Right ventricle myocardium inferior (tissue), 1 donor: ENCODE measurements at regions not wholly inside any gene's neighbourhood (a gene's known extent, or its start where the extent isn't known, plus 50 kb on each side); places are given as distances from the start of the nearest gene placed in this dataset.

ENCODE experiments used
- ATAC-seq: fragments of 200-7000 bp; cut with Tn5 transposase; one replicate; pipeline ENCODE4 v1.9.1; 2020; ENCODE audit warnings: mild to moderate bottlenecking, moderate library complexity
- DNase-seq: peaks from one replicate; pipeline ENCODE4 v3.0.0; 2021; ENCODE audit errors: missing footprints
- intact Hi-C: fragments of 100-400 bp; cut with DNase I; formaldehyde crosslinking; loops from one replicate; pipeline ENCODE4 v1.11.0; 2022
- donor health status: DM: no; HTN: yes; CAD: no; lungs with severe emphysema.

- intact Hi-C loops: no loop called here
- DNase-seq (no peak), ATAC-seq (no peak)
Observed at GRCh38 chr2:72008608-72009007, 139.1 kb downstream of the CYP26B1 start.

- ATAC-seq: no peak
- no peak for DNase-seq
- intact Hi-C loops: no loop called here
Observed at GRCh38 chr2:72007402-72007801, 140.3 kb downstream of the CYP26B1 start.

GRCh38 chr2:72006188-72006736, 141.4 kb downstream of the CYP26B1 start:
- no peak for ATAC-seq
- DNase-seq: no peak
- intact Hi-C loops: no loop called here

- no peak for DNase-seq
- intact Hi-C loops: no loop called here
Observed at GRCh38 chr2:72004976-72005375, 142.7 kb downstream of the CYP26B1 start.

GRCh38 chr2:72004201-72004915, 143.3 kb downstream of the CYP26B1 start:
- no peak for ATAC-seq
- DNase-seq: no peak
- intact Hi-C loops: no loop called here

More at GRCh38 chr2:72004976-72005375, 142.7 kb downstream of the CYP26B1 start:
- ATAC-seq: no peak

- intact Hi-C loops: no loop called here
- no peak for ATAC-seq
- no peak for DNase-seq
Observed at GRCh38 chr2:72003796-72004195, 143.9 kb downstream of the CYP26B1 start.

GRCh38 chr2:72003124-72003523, 144.5 kb downstream of the CYP26B1 start:
- DNase-seq (no peak), ATAC-seq (no peak)
- intact Hi-C loops: no loop called here

- intact Hi-C loops: no loop called here
- no peak for ATAC-seq
- DNase-seq: no peak
Observed at GRCh38 chr2:72001937-72002690, 145.5 kb downstream of the CYP26B1 start.

- ATAC-seq (no peak), DNase-seq (no peak)
- intact Hi-C loops: no loop called here
Observed at GRCh38 chr2:72000110-72000509, 147.6 kb downstream of the CYP26B1 start.

- intact Hi-C loops: loop anchor here (5.0 kb wide), 2 partner anchors 197 to 452 kb away; no protein-coding TSS in a partner anchor
- no peak for ATAC-seq
Observed at GRCh38 chr2:71999580-71999979, 148.1 kb downstream of the CYP26B1 start.

GRCh38 chr2:71997843-71998242, 149.8 kb downstream of the CYP26B1 start:
- ATAC-seq (no peak), DNase-seq (no peak)
- intact Hi-C loops: loop anchor here (5.0 kb wide), 2 partner anchors 196 to 451 kb away; no protein-coding TSS in a partner anchor

More at GRCh38 chr2:71999580-71999979, 148.1 kb downstream of the CYP26B1 start:
- no peak for DNase-seq

GRCh38 chr2:71995067-71995665, 152.5 kb downstream of the CYP26B1 start:
- no peak for ATAC-seq
- no peak for DNase-seq
- intact Hi-C loops: loop anchor here (5.0 kb wide), 2 partner anchors 193 to 448 kb away; no protein-coding TSS in a partner anchor

GRCh38 chr2:71992036-71992435, 155.6 kb downstream of the CYP26B1 start:
- intact Hi-C loops: no loop called here
- ATAC-seq (no peak), DNase-seq (no peak)

GRCh38 chr2:71991397-71991796, 156.3 kb downstream of the CYP26B1 start:
- DNase-seq (no peak), ATAC-seq (no peak)
- intact Hi-C loops: no loop called here

- DNase-seq: no peak
- ATAC-seq: no peak
- intact Hi-C loops: no loop called here
Observed at GRCh38 chr2:71990826-71991225, 156.8 kb downstream of the CYP26B1 start.

- no peak for DNase-seq
- no peak for ATAC-seq
- intact Hi-C loops: no loop called here
Observed at GRCh38 chr2:71990122-71990521, 157.5 kb downstream of the CYP26B1 start.

- intact Hi-C loops: no loop called here
- no peak for ATAC-seq
- DNase-seq: no peak
Observed at GRCh38 chr2:71989671-71990070, 158.0 kb downstream of the CYP26B1 start.

- no peak for DNase-seq
- intact Hi-C loops: no loop called here
- no peak for ATAC-seq
Observed at GRCh38 chr2:71988170-71988569, 159.5 kb downstream of the CYP26B1 start.

GRCh38 chr2:71976685-71977084, 171.0 kb downstream of the CYP26B1 start:
- no peak for ATAC-seq
- intact Hi-C loops: no loop called here
- no peak for DNase-seq
